KMS-11 (cell line): ENCODE measurements at regions not wholly inside any gene's neighbourhood (a gene's known extent, or its start where the extent isn't known, plus 50 kb on each side); places are given as distances from the start of the nearest gene placed in this dataset.

Experiments used
- H2AFZ ChIP-seq: fragments of 200-600 bp; sonication (generic); 2 replicates; pipeline ENCODE4 v1.6.1; 2016; ENCODE audit warnings: antibody characterized with exemption, mixed run types, low read depth
- H3K27ac ChIP-seq: fragments of 200-600 bp; sonication (generic); 2 replicates; pipeline ENCODE4 v1.6.1; 2016; ENCODE audit warnings: mild to moderate bottlenecking, mixed run types
- H3K27me3 ChIP-seq: fragments of 200-600 bp; sonication (generic); 2 replicates; pipeline ENCODE4 v1.6.1; 2017; ENCODE audit warnings: mild to moderate bottlenecking, low read depth, mixed run types, moderate library complexity; ENCODE audit not compliant: insufficient read depth
- H3K36me3 ChIP-seq: fragments of 200-600 bp; sonication (generic); 2 replicates; pipeline ENCODE4 v1.6.1; 2017; ENCODE audit warnings: mild to moderate bottlenecking, mixed run types; ENCODE audit not compliant: insufficient read depth
- H3K4me1 ChIP-seq: fragments of 200-600 bp; sonication (generic); 2 replicates; pipeline ENCODE4 v1.6.1; 2016; ENCODE audit warnings: mild to moderate bottlenecking, low read depth, mixed run types; ENCODE audit not compliant: poor library complexity, severe bottlenecking
- H3K4me2 ChIP-seq: fragments of 200-600 bp; sonication (generic); 2 replicates; pipeline ENCODE4 v1.7.0; 2016; ENCODE audit warnings: mild to moderate bottlenecking, mixed run types
- H3K4me3 ChIP-seq: fragments of 200-600 bp; sonication (generic); IDR thresholded peaks from 2 replicates; pipeline ENCODE4 v1.6.1; 2017; ENCODE audit warnings: low read depth, low read length, mixed read lengths; ENCODE audit not compliant: insufficient read depth
- H3K79me2 ChIP-seq: fragments of 200-600 bp; sonication (generic); 2 replicates; pipeline ENCODE4 v1.6.1; 2016; ENCODE audit warnings: low read depth, mixed run types; ENCODE audit not compliant: insufficient read depth
- H3K9ac ChIP-seq: fragments of 200-600 bp; sonication (generic); 2 replicates; pipeline ENCODE4 v1.6.1; 2016; ENCODE audit warnings: mild to moderate bottlenecking, mixed run types
- H4K20me1 ChIP-seq: fragments of 200-600 bp; sonication (generic); 2 replicates; pipeline ENCODE4 v1.6.1; 2016; ENCODE audit warnings: mild to moderate bottlenecking, mixed run types; ENCODE audit not compliant: insufficient read depth
- TF ChIP-seq, protein P1 (sequence below): fragments of 200-600 bp; sonication (generic); conservative IDR thresholded peaks from 2 replicates; pipeline ENCODE4 v1.6.1; 2017; ENCODE audit warnings: low read depth, mild to moderate bottlenecking, antibody characterized with exemption, low read length, moderate library complexity, mixed read lengths

DNA sequence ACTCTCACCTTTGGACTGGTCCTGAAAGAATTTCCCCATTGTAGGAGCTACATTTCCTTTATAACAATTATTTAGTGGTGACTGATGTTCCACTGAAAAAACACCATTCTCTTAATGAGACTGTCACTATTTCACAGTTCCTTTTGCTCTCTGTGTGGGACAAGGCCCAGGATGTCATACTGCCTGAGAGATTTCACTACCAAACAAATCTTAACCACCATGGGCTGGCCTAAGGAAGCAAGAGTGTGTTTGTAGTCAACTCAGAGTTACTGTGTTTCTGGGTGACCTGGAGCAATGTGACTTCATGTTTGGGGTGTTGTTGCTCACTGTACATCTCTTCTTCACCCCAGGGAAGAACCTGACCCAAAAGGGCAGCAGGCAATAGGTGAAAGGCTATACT, 50.1 kb upstream of the ZNF608 start:
- no peaks in the 10 kb centered on the region for H3K27me3 ChIP-seq
- H3K4me3 ChIP-seq, result no peak overlapping the region
- no peaks in the 10 kb centered on the region for H3K79me2 ChIP-seq
- no peak overlapping the region for H3K27ac ChIP-seq
- H3K36me3 ChIP-seq, result no peaks in the 10 kb centered on the region
- H4K20me1 ChIP-seq, result no peaks in the 10 kb centered on the region
- TF ChIP-seq, protein P1, sequence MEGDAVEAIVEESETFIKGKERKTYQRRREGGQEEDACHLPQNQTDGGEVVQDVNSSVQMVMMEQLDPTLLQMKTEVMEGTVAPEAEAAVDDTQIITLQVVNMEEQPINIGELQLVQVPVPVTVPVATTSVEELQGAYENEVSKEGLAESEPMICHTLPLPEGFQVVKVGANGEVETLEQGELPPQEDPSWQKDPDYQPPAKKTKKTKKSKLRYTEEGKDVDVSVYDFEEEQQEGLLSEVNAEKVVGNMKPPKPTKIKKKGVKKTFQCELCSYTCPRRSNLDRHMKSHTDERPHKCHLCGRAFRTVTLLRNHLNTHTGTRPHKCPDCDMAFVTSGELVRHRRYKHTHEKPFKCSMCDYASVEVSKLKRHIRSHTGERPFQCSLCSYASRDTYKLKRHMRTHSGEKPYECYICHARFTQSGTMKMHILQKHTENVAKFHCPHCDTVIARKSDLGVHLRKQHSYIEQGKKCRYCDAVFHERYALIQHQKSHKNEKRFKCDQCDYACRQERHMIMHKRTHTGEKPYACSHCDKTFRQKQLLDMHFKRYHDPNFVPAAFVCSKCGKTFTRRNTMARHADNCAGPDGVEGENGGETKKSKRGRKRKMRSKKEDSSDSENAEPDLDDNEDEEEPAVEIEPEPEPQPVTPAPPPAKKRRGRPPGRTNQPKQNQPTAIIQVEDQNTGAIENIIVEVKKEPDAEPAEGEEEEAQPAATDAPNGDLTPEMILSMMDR, result no peak
- H2AFZ ChIP-seq, result no peak overlapping the region
- H3K9ac ChIP-seq, result no peak overlapping the region
- H3K4me2 ChIP-seq, result no peak overlapping the region
- H3K4me1 ChIP-seq, result no peaks in the 10 kb centered on the region

DNA sequence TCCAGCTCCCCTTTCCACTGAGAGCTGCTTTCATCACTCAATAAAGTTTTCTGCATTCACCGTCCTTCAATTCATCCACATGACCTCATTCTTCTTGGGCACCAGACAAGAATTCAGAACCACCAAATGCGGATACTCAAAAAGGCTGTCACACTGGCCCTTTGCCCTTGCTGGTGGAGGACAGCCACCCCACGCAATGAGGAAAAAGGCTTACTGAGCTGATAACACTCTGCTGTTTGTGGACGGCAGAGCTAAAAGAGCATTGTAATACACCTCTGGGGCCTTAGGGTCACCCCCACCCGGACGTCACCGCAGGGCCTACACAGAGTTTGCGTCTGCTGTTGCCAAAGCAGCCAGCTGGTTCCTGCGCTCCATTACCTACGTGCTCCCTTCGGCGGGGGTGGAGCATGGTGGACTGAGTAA, 51.2 kb upstream of the ZNF608 start:
- Histone ChIP-seq H3K4me3 (no peak overlapping the region), H2AFZ (no peak overlapping the region), H3K79me2 (no peaks in the 10 kb centered on the region), H3K4me1 (no peaks in the 10 kb centered on the region), H3K27ac (no peak overlapping the region), H3K9ac (no peak overlapping the region), H3K36me3 (no peaks in the 10 kb centered on the region), H4K20me1 (no peaks in the 10 kb centered on the region), H3K27me3 (no peaks in the 10 kb centered on the region), H3K4me2 (no peak overlapping the region)
- TF ChIP-seq, protein P1, result no peak

DNA sequence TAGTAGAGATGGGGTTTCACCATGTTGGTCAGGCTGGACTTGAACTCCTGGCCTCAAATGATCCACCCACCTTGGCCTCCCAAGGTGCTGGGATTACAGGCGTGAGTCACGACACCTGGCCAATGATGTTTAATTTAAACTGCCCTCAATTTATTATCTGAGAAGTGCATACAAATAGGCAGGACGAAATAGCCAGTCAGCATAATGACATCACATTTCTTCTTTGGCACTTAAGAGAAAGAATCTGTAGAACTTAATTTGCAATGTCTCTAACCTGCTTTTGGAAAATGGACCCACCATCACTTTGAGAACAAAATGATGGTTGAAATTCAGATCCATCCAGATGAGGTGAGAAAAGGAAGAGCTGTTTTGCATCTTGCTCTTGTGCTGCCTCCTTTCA, 52.5 kb upstream of the ZNF608 start:
- TF ChIP-seq, protein P1, result no peak
- no peaks in the 10 kb centered on the region for H4K20me1 ChIP-seq

DNA sequence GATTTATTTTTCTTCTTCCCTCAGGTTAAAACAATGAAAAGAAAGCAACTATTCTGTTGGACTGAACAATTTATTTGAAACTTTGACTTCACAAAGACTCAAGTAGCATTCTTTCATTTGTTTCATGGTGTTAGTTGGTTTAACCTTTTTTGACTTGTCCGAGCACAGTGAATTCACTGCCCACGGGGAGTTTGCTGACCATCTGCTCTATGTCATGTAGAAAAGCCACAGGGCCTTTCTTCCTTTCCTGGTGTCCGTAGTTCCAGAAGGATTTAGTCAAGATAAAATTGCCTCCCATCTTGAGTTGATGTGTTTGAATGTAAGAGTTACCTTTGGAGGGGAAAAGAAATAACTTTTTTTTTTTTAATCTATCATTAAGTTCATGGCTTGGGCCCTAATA, 55.1 kb upstream of the ZNF608 start:
- TF ChIP-seq, protein P1, result no peak
- Histone ChIP-seq H3K4me2 (no peak overlapping the region), H4K20me1 (no peaks in the 10 kb centered on the region), H3K4me3 (no peak overlapping the region), H3K36me3 (no peaks in the 10 kb centered on the region), H3K27me3 (no peaks in the 10 kb centered on the region), H3K9ac (no peak overlapping the region), H3K79me2 (no peaks in the 10 kb centered on the region), H3K27ac (no peak overlapping the region), H2AFZ (no peak overlapping the region), H3K4me1 (no peaks in the 10 kb centered on the region)

More for the DNA sequence above, 52.5 kb upstream of the ZNF608 start:
- Histone ChIP-seq H3K36me3 (no peaks in the 10 kb centered on the region), H2AFZ (no peak overlapping the region), H3K4me3 (no peak overlapping the region), H3K79me2 (no peaks in the 10 kb centered on the region), H3K4me1 (no peaks in the 10 kb centered on the region), H3K9ac (no peak overlapping the region), H3K27ac (no peak overlapping the region), H3K4me2 (no peak overlapping the region), H3K27me3 (no peaks in the 10 kb centered on the region)
